ENCODE measurements at regions not wholly inside any gene's neighbourhood (a gene's known extent, or its start where the extent isn't known, plus 50 kb on each side); places are given as distances from the start of the nearest gene placed in this dataset.

GRCh38 chr7:131111792-131112191 lies 215.9 kb upstream of the MKLN1 start:
- TF ChIP-seq CTCF (IDR thresholded peaks at IDR 0.05): no peak

- TF ChIP-seq CTCF (IDR thresholded peaks at IDR 0.05): no peak
These were observed 215.2 kb upstream of the MKLN1 start for GRCh38 chr7:131112431-131112830.

- TF ChIP-seq CTCF (IDR thresholded peaks at IDR 0.05): no peak
These were observed 212.3 kb upstream of the MKLN1 start for GRCh38 chr7:131115340-131115739.

- no peak for TF ChIP-seq CTCF (IDR thresholded peaks at IDR 0.05)
These were observed 210.2 kb upstream of the MKLN1 start for GRCh38 chr7:131117439-131117838.

- no peak for TF ChIP-seq CTCF (IDR thresholded peaks at IDR 0.05)
These were observed 208.3 kb upstream of the MKLN1 start for GRCh38 chr7:131119381-131119780.

DNA sequence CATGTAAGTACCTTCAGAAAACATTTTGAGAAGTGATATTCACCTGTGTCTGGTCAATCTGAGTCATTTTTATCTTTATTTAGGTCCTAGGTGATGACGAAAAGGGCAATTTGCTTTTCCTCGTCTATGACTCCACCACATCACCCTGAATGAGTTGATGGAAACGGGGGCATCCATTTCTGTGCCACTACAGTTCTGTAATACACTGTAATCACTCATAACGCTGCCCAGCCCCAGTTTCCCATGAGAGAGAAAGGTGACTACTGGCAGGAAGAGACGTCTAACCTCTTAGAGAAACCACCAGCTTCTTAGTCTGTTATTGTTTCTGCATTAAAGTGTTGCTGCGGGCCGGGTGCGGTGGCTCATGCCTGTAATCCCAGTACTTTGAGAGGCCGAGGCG lies 205.3 kb upstream of the MKLN1 start:
- no peak for TF ChIP-seq CTCF (IDR thresholded peaks at IDR 0.05)

- TF ChIP-seq CTCF (IDR thresholded peaks at IDR 0.05): no peak
These were observed 203.6 kb upstream of the MKLN1 start for GRCh38 chr7:131124001-131124629.

DNA sequence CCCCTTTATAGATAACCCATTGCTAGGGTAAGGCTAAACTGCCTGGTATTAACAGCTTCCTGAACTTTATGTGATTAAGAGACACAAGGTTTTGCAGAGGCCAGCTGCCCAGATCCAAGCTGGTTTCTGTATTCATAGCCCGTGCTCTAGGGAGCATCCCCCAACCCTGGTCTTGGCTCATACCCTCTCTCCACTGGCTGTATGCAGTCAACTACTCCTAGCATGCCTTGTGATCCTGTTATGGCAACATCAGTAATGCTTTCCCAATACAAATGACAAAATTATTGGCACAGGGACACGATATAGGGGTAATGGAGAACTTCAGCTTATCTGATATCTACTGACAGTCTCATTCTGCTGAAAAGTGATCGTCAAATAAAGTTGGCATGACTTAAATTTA lies 202.8 kb upstream of the MKLN1 start:
- no peak for TF ChIP-seq CTCF (IDR thresholded peaks at IDR 0.05)

Data from LNCAP (cell line).